Activated CD8-positive, alpha-beta memory T cell treated with anti-CD3 and anti-CD28 coated beads for 24 hours (primary cell): ENCODE measurements at regions not wholly inside any gene's neighbourhood (a gene's known extent, or its start where the extent isn't known, plus 50 kb on each side); places are given as distances from the start of the nearest gene placed in this dataset.

Experiments
- DNase-seq: peaks from one replicate; pipeline ENCODE4 v3.0.0-alpha.2; 2020

DNA sequence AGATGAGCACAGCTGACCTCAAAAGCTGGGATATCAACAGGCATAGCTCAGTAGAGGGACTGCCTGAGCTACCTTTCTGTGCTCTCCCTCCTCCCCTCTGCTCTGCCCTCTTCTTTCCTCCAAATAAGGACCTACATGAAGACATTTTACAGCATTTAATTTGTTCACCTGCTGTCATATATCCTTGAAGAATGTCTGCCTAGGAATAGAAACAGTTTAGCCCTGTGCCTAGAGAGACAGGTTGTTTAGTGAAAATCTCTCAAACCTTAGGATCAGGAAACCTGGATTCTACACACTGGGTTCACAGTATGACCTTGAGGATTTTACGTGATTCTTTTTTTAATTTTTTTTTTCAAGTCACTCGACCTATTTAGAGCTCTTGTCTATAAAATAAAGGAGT lies 213.0 kb upstream of the SETBP1 start:
- no peak for DNase-seq

DNA sequence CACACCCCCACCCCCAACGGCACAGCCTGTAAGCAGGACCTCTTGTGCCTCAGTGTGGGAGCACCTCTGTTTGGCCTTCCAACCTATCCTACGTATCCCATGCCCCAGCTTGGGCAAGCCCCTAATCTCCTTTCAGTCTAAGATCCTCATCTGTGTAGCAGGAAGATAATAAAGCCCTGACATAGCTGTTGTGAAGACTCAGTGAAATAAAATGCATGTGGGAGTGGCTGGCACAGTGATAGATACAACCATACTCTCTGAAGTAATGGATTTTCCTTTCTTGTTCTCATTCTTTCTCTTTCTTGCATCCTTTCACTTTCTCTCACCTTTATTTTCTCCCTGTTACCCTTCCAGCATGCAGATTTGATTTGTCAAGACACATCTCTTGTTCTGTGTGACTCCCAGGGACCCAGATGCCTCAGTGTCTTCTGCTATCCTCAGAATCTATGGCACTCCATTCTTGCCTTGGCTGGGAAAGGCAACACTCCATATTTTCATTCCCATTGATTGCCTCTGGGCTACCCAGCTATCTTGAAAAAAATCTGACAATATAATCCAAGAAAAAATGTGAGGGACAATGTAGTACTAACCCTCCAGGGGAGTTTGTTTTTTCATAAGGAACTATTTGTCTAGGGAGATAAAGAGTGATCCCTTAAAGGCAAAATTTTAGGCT lies 207.2 kb upstream of the SETBP1 start:
- no peak for DNase-seq

DNA sequence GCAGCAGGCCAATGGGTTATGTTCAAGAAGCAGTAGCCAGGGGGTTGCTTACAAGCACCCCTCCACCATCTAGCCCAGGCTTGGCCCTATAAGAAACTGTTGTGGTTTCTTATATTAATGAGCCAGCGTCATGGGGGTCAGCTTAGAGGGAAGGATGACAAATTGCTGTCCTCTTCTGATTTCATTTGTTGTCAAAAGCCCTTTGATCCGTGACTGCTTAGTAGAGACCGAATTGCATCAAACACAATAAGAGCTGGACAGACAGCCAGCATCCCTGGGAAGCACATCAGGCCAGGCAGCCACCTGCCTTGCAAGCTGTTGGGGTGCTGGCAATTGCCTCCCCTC lies 206.6 kb upstream of the SETBP1 start:
- DNase-seq: no peak

DNA sequence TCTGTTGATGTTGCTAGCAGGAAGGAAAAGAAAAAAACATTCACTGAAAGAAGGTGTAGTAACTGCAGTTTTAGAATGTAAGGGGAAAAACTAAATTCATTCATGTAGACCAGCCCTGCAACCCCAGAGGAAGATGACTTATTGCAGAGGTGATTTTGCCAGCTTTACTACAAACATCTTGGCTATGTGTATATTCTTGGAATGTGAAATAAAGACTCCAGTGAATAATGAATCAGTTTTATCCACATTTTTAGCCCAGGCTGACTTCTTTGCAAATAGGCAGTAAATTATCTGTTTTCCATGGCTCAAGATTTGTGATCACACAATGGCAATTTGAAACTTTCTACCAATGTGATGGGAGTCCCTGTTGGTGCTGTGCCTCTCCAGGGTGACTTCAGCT lies 206.1 kb upstream of the SETBP1 start:
- no peak for DNase-seq

DNA sequence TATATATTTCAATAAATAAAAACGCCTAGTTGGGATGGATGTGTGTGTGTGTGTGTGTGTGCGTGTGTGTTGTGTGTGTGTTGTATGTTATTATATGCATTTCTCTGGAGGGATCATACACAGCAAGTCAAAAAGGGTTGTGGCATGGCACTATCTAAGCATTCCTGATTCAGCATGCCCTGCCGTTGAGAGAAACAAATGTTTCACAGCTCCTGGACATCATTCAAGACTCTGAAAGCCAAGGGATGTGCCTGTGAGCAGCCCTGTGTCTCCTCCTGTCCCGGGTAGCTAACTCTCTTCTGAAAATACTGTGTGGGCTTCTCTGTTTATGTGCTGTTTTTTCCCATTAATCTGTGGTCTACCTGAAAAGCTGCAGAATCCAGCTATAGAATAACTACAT lies 197.9 kb upstream of the SETBP1 start:
- DNase-seq: no peak

DNA sequence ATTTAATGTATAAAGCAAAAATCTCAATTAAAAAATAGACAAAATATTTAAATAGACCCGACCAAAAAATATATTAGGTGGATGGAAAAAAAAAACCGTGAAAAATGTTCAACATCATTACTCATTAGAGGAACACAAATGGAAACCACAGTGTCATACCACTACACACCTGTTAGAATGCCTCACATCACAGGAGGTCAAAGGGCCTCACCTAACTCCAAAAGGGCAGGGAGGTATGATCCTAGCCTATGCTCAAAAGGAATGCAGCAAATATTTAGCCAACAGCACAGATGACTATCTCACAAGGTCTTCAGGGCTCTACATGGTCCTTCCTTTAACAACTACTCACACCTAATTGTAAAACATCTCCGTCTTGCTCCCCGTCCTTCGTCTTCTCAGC lies 185.5 kb upstream of the SETBP1 start:
- no peak for DNase-seq

DNA sequence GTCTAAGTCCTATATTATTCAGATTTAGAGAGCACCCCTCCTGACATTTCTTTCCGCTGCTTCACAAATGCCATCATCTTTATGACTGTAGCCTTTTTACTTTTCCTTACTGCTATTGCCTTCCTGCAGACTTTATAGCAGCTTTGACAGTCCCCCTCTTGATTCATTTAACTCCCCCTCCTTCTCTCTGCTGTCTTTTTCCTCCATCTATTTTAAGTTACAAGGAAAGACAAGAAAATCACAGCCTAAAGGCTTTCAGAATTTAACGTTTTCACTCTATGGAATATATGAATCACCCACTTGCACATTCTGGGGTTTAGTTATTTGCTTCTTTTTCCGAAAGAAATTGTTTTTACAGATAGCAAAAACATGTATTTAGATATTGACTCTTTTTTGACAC lies 183.4 kb upstream of the SETBP1 start:
- no peak for DNase-seq

DNA sequence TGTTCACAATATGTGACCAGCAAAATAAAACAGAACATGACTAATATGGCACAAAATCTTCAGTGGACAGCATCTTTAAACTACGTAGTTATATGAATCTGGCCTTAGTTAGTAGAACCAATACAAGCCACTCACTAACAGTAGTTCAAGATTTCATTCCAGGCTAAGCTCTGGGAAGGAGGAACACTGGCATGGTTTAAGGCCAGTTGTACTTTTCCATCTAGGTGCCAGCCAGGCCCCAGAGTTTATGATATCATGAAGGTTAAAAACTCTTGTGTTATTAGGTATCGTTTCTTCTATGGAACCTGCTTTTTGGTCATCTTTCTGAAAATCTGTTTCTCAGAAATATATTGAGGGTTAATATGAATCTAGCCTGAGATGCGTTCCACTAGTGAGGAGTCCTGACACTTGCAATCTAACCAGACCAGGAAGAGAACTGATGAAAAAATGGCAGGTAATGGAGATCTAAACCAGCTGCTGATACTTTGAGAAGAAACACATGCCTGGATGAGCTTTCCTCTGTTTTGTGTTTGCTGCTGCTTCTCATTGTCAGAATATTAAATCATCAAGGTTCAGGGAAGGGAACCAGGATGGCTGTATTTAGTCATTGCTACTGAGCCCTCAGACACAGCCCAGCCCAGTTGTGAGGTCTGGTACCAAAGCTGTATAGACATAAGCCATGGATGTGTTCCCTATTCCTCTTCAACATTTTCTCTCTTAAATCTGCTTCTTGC lies 182.8 kb upstream of the SETBP1 start:
- no peak for DNase-seq

DNA sequence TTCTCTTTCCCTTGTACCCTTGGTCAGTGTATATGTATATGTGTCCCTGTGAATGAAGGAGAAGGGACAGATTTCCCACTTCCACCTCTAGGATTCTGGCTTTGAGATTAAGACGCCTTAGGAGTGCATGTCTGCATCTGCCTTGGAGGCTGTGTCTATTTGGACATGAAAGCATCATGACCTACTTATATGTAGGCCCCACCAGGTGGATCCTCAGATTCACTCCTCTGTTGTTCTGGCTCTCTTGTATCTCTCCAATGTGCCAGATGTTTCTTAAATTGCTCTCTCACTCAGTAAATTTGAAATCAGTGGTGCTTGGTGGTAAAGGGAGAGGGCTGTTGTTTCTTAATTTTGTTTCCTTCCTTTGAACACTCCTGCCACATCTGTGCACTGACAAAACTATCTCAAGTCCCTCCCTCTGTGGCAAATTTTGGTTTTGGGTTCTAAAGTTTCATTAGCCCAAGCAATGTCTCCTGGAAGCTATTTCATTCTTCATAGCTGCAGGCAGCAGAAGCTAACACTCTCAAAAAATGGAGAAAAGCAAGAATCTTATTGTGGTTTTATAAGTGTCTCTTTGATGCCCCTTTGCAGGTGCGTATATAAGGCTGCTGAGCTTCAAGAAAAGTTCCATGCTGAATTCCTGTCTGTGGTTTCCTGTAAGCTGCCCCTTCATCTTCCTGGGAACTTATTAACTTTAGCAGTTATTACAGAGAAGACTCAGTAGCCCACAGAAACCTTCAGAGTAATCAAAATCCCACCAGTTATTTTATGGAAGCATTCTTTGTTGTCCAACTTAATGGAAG lies 179.7 kb upstream of the SETBP1 start:
- no peak for DNase-seq

DNA sequence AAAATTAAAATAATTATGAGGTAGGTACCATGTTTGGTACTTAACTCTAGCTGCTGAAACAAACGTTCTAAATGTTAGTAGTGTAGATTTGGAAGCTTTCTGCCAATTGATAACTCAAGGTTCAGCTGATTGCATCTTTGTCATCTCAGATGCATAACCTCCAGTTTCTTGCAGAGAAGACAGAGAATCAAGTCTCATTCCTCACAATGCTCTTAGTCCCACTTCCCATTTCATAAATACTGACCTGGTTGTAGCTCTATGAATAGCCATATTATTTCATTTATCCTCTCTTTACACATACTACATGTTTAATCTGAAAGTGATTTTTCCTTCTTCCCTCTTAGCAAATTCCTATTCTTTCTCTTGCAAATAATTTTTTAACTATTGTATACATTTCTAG lies 178.5 kb upstream of the SETBP1 start:
- DNase-seq: no peak

DNA sequence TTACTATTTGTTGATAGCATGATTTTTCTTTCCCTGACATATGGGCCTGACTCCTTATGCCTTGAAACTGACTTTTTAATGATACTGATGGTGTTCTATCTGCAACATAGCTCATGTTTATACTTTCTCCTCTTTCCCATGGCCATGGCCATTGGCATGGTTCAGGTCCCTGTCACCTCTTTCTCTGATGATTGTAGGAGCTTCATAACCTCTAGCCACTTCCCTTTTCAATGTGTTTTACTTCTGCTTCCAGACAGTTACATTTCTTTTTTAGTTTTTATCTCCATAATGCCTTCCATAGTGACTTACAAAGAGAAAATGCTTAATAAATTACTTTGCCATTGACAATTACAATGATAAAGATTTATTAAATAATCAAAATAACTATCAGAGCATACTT lies 177.9 kb upstream of the SETBP1 start:
- DNase-seq: no peak

DNA sequence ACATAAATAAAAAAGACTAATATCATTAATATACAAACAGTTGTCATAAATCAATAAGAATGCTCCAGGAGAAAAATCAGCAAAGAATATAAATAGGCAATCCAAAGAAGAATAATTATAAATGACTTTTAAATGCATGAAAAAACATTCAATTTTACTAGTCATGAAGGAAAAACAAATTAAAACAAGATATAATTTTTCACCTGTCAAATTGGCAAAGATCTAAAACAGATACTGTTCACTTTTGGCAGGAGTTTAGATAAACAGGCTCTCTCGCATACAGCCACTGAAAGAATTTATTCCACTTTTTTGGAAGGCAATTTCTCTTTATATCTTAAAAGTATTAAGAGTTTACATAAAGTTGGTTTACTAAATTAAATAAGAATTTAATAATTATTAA lies 176.8 kb upstream of the SETBP1 start:
- DNase-seq: no peak

DNA sequence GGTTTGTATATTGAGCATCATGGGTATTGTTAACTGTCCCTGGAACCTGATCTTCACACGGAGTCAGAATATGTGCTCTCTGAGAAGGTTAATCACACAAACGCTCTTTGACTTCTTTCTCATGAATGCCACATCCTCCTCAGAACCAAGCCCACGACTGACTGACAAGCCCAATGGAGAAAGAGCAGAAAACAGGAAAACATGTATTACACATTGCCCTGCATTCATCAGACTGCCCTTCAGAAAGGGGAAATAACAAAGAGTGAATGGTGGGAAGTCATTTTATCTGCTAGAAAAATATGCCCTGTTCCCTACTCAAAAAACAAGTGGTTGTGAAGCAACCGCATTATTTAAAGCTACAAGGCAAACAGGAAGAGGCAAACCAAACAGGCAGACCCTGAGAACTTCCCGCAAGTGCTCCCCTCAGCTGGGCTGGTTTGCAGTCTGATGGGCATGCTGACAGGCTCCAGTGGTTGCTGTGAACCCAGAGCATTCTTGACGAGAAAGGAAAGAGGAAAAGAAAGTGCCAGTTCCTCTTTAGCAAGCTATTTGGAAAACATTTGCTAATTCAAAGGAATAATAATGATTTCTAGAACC lies 172.9 kb upstream of the SETBP1 start:
- DNase-seq: no peak

DNA sequence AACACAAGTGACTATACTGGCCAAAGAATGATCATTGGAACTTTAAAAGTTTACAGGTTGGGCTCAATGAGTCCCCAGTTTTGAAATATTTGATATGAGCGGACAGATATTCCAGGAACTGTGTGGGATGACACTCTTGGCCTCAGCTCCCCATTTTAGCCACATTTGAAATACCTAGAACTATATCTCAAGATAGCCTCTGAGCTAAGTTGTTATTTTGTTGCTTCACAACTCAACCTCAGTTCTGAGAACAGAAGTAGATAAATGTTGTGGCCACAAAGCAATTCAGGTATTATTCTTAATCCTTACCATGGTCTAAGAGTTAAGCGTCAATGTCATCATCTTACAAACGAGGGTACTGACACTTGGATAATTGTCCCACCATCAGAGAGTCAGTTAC lies 172.2 kb upstream of the SETBP1 start:
- no peak for DNase-seq

DNA sequence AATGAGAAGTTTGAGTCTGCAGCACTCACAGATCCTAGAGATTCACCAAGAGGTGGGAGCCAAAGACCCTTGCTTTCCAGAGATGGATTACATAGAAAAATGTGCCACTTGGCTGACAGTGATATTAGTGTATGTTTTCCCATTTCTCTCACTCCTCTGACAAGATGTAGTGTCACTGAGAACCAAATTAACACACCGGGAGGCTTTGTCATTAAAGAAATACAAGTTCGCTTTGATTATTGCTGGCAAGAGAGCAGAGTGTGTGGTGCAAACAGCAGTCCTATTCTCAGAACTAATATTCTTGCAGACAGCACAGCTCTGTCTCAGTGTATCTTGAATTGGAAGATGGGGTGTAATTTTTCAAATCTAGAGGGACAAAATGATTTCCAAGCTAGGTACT lies 171.6 kb upstream of the SETBP1 start:
- no peak for DNase-seq

DNA sequence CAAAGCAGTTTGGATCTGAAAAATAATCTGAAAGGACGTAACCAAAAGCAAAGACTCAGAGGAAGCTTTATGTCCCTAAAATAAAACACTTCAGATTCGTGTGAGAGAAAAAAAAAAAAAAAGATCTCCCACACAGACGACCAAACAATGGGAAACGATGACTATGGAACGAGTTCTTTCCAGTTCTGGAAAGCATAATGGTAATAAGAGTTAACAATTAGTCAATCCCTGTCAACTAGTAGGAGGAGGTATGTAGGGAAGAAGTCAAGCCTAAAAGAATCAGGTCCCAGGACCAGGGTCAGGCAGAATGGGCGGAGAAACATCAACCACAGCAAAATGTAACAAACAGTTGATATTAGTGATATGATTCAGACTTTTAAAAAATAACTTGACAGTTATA lies 170.3 kb upstream of the SETBP1 start:
- no peak for DNase-seq

DNA sequence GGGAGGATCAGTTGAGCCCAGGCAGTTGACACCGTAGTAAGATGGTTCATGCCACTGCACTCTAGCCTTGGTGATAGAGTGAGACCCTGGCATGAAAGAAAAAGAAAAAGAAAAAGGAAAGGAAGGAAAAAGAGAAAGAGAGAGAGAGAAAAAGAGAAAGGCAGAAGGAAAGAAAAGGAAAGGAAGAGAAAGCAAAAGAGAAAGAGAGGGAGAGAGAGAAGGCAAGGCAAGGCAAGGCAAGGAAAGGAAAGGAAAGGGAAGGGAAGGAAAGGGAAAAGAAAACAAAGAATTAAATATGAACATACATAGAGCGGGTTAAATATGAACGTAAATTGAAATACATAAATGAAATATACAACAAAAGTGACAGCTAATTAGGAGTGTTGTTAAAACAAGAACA lies 167.5 kb upstream of the SETBP1 start:
- no peak for DNase-seq

DNA sequence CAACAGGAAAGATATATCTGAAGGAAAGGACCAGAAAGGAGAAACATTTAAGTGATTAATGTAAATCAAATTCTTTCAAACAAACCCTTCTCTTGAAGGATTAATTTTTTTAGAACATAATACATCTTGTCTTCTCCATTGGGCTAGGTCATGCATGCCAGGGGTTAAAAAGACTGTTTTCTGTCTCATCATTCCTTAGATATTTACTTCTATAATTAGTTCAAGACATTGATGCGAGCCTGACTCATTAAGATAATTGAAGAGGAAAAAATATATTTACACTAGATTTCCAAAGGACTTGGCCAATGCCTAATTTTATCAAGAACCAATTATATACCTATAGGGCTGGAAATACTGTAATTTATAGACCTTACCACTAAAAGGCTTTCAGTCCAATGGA lies 166.6 kb upstream of the SETBP1 start:
- no peak for DNase-seq

DNA sequence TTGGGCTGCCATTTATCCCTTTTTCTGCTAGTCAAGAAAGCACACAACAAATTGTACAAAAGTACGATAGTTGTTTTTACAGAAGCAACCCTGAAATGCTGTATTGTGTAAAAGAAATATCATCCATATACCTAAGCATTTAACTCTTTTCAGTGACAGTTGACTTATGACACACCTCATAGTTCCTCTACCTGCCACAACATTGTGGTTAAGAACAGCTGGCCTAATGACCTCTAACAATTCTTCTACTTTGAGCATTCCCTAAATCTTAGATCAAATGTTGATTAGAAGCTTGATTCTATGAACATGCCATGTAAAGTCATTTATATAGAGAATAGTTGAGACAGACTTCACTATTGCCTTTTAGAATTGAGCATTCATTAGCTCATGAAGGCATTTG lies 165.9 kb upstream of the SETBP1 start:
- no peak for DNase-seq

DNA sequence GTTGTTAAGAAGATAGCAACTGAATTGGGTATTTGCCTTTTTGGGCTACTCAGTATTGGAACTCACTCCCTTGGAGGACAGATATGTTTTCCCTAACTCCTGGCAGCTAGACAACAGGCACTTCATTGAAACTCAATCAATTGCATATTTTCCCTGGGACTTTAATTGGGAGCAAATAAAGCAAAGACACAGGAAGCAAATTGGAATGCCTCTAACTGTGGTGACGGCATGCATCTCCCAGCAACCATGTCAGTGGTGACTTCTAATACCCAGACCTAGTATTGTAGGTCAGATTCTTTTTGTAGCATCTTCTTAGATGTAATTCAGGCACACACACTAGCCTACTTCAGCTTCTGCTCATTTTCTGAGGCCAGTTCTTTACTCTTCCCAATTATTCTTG lies 164.2 kb upstream of the SETBP1 start:
- DNase-seq: no peak

DNA sequence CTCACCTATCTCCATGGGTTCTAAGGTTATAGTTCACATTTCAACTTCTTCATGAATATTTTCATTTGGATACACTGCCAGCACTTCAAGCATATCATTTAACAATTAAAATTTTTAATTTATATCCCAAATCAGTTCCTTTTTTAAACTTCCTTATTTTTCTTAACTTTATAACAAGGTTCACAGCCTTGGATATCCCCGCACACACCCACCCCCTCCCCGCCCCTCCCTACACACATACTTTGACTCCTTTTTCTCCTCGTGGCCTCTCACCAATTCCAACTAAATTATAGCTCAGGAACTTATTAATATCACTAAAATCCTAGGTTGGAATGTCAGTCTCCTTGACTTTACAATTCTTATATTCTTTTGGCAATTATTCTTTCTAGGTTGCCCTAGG lies 163.6 kb upstream of the SETBP1 start:
- DNase-seq: no peak

DNA sequence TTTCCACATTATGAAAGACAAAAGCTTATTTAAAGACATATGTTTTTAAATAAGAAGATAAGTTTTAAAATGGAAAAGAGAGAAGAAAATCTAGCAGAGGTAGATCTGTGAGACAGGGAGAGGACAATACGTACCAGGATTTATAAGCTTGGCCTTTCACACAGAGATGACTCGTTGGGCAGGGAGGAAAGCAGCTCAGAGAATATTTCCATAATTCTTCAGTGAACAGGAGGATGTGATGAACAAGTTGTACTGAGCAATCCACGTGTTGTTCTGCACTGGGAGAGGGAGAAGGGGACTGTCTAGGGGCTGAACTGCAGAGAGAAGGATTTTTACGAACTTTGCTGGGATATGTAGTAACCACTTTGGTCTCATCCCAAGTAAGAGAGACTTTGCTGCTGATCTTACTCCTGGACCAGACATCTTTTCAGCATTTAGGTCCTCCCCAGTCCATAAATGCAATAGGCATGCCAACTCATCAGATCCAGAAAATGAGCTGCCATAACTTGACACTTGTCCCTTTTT lies 162.5 kb upstream of the SETBP1 start:
- DNase-seq: no peak

DNA sequence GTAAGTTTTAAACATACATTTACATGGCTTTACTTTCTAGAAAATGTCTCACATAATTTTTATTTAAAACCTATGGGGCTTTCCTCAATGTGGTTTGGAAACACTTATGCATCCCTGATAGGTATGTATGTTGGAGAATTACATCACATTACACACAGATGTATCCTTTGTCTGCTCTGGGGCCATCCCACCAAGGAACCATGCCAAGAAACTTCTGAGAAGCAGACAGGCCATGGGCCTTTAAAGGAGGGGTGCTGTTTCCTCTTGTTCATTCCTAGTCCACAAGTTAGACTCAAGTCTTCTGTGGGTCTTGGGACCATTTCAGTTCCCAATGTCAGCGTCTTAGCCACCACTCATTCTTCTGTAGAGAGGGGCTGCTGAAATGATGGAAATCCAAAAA lies 162.0 kb upstream of the SETBP1 start:
- no peak for DNase-seq
